ENCODE measurements at regions not wholly inside any gene's neighbourhood (a gene's known extent, or its start where the extent isn't known, plus 50 kb on each side); places are given as distances from the start of the nearest gene placed in this dataset.

DNA sequence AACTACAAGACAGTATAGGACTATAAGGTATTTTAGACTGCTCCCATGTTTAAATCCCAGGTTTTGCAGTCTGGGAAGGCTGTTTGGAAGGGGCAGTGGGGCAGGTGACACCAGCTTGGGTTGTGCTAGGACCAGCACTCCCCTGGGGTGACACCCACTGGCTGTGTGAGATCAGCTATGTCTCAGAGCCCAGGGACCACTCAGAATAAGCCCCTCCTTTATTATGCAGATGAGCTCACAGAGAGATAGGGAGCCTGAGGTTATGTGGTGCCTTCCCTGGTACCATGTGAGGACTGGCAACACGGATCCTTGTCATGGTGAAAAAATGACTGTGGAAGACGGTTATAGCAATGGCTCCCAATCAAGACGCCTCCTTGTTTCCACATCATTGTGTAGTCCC lies 71.0 kb downstream of the NENF start:
- TF ChIP-seq, protein P1, sequence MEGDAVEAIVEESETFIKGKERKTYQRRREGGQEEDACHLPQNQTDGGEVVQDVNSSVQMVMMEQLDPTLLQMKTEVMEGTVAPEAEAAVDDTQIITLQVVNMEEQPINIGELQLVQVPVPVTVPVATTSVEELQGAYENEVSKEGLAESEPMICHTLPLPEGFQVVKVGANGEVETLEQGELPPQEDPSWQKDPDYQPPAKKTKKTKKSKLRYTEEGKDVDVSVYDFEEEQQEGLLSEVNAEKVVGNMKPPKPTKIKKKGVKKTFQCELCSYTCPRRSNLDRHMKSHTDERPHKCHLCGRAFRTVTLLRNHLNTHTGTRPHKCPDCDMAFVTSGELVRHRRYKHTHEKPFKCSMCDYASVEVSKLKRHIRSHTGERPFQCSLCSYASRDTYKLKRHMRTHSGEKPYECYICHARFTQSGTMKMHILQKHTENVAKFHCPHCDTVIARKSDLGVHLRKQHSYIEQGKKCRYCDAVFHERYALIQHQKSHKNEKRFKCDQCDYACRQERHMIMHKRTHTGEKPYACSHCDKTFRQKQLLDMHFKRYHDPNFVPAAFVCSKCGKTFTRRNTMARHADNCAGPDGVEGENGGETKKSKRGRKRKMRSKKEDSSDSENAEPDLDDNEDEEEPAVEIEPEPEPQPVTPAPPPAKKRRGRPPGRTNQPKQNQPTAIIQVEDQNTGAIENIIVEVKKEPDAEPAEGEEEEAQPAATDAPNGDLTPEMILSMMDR (IDR thresholded peaks at IDR 0.05; ENCODE audit: borderline replicate concordance, control extremely low read depth, extremely low read depth, insufficient read depth, missing control alignments) = no peak
- no peak for DNase-seq (ENCODE audit: low spot score)
- in situ Hi-C loops (cut with MboI; ENCODE audit: low sequenced_read_pairs, unreplicated experiment) = no loop called here

DNA sequence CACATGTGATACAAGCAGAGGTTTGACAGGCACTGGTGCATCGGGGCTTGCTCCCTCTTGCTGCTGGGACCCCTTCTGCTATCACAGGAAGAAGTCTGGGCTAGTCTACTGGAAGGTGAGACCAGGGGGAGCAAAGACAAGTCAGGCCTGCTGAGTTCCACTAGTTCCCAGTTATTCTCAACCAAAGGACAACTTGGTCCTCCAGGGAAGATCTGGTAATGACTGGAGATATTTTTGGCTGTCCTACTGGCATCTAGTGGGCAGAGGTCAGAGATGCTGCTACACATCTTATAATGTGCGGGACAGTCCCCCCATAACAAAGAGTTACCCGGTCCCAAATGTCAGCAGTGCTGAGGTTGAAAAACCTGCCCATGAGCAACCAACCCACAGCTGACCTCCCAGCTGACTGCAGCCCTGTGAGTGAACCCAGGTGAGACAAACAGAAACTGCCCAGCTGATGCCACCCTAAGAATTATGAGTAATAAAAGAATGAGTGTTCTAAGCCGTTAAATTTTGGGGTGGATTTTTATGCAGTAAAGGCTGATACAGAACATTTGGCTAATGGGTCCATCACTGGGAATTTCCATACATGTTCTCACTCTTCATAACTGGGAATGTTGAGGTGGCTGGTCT lies 71.6 kb downstream of the NENF start:
- in situ Hi-C loops (cut with MboI; ENCODE audit: low sequenced_read_pairs, unreplicated experiment) = no loop called here
- no peak for DNase-seq (ENCODE audit: low spot score)
- TF ChIP-seq, protein P1 (IDR thresholded peaks at IDR 0.05; ENCODE audit: borderline replicate concordance, control extremely low read depth, extremely low read depth, insufficient read depth, missing control alignments) = no peak

GRCh38 chr1:212506666-212507065 lies 73.9 kb downstream of the NENF start:
- DNase-seq (ENCODE audit: low spot score) = no peak
- in situ Hi-C loops (cut with MboI; ENCODE audit: low sequenced_read_pairs, unreplicated experiment) = no loop called here
- TF ChIP-seq, protein P1 (IDR thresholded peaks at IDR 0.05; ENCODE audit: borderline replicate concordance, control extremely low read depth, extremely low read depth, insufficient read depth, missing control alignments) = no peak

GRCh38 chr1:212507369-212507768 lies 74.6 kb downstream of the NENF start:
- no peak for DNase-seq (ENCODE audit: low spot score)
- TF ChIP-seq, protein P1 (IDR thresholded peaks at IDR 0.05; ENCODE audit: borderline replicate concordance, control extremely low read depth, extremely low read depth, insufficient read depth, missing control alignments) = no peak
- in situ Hi-C loops (cut with MboI; ENCODE audit: low sequenced_read_pairs, unreplicated experiment) = no loop called here

DNA sequence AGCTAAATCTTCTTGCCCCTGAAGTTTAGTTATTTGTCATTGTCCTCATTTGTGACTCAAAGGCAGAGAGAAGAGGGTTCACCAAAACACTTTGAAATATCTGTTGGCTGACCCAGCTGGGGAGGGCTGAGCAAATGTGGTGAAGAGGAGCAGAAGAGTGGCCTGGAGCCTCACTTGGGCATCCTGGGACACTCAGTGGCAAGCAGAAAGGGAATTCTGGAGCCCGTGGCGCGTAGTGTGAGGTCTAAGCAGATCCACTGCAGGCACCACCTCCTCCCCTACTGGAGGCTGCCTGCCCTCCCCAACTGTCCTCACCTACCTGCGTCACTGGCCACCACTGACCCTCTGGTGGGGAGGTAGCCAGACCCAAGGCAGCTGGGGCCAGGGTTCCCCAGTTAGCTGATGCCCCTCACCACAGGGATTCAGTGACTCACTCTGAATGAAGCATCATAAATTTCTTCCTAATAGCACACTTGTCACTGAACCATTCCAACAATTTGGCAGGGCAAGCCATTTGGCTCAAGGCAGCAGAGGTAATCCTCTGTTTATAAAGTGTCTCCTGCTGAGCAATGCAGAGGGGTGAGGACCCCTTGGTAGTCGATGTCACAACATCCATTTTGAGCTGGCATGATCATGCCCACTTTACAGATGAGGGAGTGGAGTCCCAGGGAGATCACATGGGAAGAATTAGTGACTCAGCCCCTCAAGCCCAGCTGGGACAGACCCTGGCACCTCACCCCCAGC lies 80.3 kb downstream of the NENF start:
- DNase-seq (ENCODE audit: low spot score) = no peak
- in situ Hi-C loops (cut with MboI; ENCODE audit: low sequenced_read_pairs, unreplicated experiment) = no loop called here
- TF ChIP-seq, protein P1 (IDR thresholded peaks at IDR 0.05; ENCODE audit: borderline replicate concordance, control extremely low read depth, extremely low read depth, insufficient read depth, missing control alignments) = no peak

- no peak for DNase-seq (ENCODE audit: low spot score)
- TF ChIP-seq, protein P1 (IDR thresholded peaks at IDR 0.05; ENCODE audit: borderline replicate concordance, control extremely low read depth, extremely low read depth, insufficient read depth, missing control alignments) = no peak
- in situ Hi-C loops (cut with MboI; ENCODE audit: low sequenced_read_pairs, unreplicated experiment) = no loop called here
These were observed 80.9 kb downstream of the NENF start for GRCh38 chr1:212513586-212513985.
